WTC11 (cell line): ENCODE measurements at regions not wholly inside any gene's neighbourhood (a gene's known extent, or its start where the extent isn't known, plus 50 kb on each side); places are given as distances from the start of the nearest gene placed in this dataset.
"Not testable (repeated sequence)": the region's sequence is repeated elsewhere in the genome, so short reads cannot be mapped to it uniquely, and the experiment has no call there.

Experiments
- ATAC-seq: fragments of 200-7000 bp; cut with Tn5 transposase; 2 replicates; pipeline ENCODE4 v1.10.0; 2021; ENCODE audit warnings: mild to moderate bottlenecking, moderate library complexity
- CTCF ChIA-PET: fragments of 300-600 bp; sonication (Branson Sonifier 250); formaldehyde crosslinking; loops from one replicate; lab custom pipeline; 2021; ENCODE audit warnings: antibody characterized with exemption; lab: Charles Lee
- POLR2A ChIA-PET: fragments of 350-600 bp; sonication (Branson Sonifier 250); formaldehyde crosslinking; loops from one replicate; lab custom pipeline; 2021; ENCODE audit warnings: antibody characterized with exemption; lab: Charles Lee
- DNase-seq: peaks from one replicate; pipeline ENCODE4 v3.0.0; 2021; ENCODE audit warnings: low spot score
- H3K27ac Mint-ChIP-seq: 2 replicates; pipeline ENCODE4 v1.8.0; 2021; ENCODE audit warnings: mixed read lengths
- H3K27me3 Mint-ChIP-seq: 2 replicates; pipeline ENCODE4 v1.8.0; 2021; ENCODE audit warnings: low read depth, mild to moderate bottlenecking, moderate library complexity, mixed read lengths
- H3K36me3 Mint-ChIP-seq: 2 replicates; pipeline ENCODE4 v1.8.0; 2021; ENCODE audit warnings: mixed read lengths
- H3K4me1 Mint-ChIP-seq: 2 replicates; pipeline ENCODE4 v1.8.0; 2022; ENCODE audit warnings: mixed read lengths
- H3K4me3 Mint-ChIP-seq: 2 replicates; pipeline ENCODE4 v1.8.0; 2021; ENCODE audit warnings: mild to moderate bottlenecking, moderate library complexity, mixed read lengths
- H3K9me3 Mint-ChIP-seq: 2 replicates; pipeline ENCODE4 v1.8.0; 2021; ENCODE audit warnings: mixed read lengths
- CBFB ChIP-seq: sonication (generic); formaldehyde crosslinking; IDR thresholded peaks from 2 replicates; pipeline ENCODE4 v1.8.1; 2022; ENCODE audit warnings: mild to moderate bottlenecking, low read depth, missing genetic modification reagents
- CREB1 ChIP-seq: sonication (generic); formaldehyde crosslinking; IDR thresholded peaks from 2 replicates; pipeline ENCODE4 v1.8.0; 2023; ENCODE audit warnings: mild to moderate bottlenecking, missing genetic modification reagents
- E2F4 ChIP-seq: sonication (generic); formaldehyde crosslinking; IDR thresholded peaks from 2 replicates; pipeline ENCODE4 v1.8.1; 2022; ENCODE audit warnings: low read depth, mild to moderate bottlenecking, moderate library complexity, missing genetic modification reagents, borderline replicate concordance
- ELF4 ChIP-seq: sonication (generic); formaldehyde crosslinking; IDR thresholded peaks from 2 replicates; pipeline ENCODE4 v1.8.1; 2022; ENCODE audit warnings: low read depth, mild to moderate bottlenecking, moderate library complexity, missing genetic modification reagents
- ESRRA ChIP-seq: sonication (generic); formaldehyde crosslinking; IDR thresholded peaks from 2 replicates; pipeline ENCODE4 v1.8.1; 2022; ENCODE audit warnings: mild to moderate bottlenecking, missing genetic modification reagents, borderline replicate concordance
- FOXP1 ChIP-seq: sonication (generic); formaldehyde crosslinking; IDR thresholded peaks from 2 replicates; pipeline ENCODE4 v1.8.0; 2022; ENCODE audit warnings: missing genetic modification reagents, mild to moderate bottlenecking, moderate library complexity, borderline replicate concordance
- HMGXB4 ChIP-seq: sonication (generic); formaldehyde crosslinking; IDR thresholded peaks from 2 replicates; pipeline ENCODE4 v1.8.1; 2023; ENCODE audit warnings: mild to moderate bottlenecking, moderate library complexity, missing genetic modification reagents
- MXD4 ChIP-seq: fragments of 250-450 bp; sonication (Bioruptor Pico); IDR thresholded peaks from 2 replicates; pipeline ENCODE4 v1.8.0; 2021; ENCODE audit warnings: mild to moderate bottlenecking, moderate library complexity, borderline replicate concordance
- MYBL2 ChIP-seq: sonication (generic); formaldehyde crosslinking; IDR thresholded peaks from 2 replicates; pipeline ENCODE4 v1.8.1; 2023; ENCODE audit warnings: mild to moderate bottlenecking, moderate library complexity, missing genetic modification reagents
- NFATC4 ChIP-seq: fragments of 250-450 bp; sonication (Bioruptor Pico); IDR thresholded peaks from 2 replicates; pipeline ENCODE4 v1.9.0; 2021; ENCODE audit warnings: mild to moderate bottlenecking
- NFE2L1 ChIP-seq: sonication (generic); formaldehyde crosslinking; IDR thresholded peaks from 2 replicates; pipeline ENCODE4 v1.8.1; 2023; ENCODE audit warnings: missing genetic modification reagents
- NFYB ChIP-seq: sonication (generic); formaldehyde crosslinking; conservative IDR thresholded peaks from 2 replicates; pipeline ENCODE4 v1.8.0; 2022; ENCODE audit warnings: low read depth, missing genetic modification reagents
- NR2C2 ChIP-seq: sonication (generic); formaldehyde crosslinking; IDR thresholded peaks from 2 replicates; pipeline ENCODE4 v1.8.0; 2022; ENCODE audit warnings: mild to moderate bottlenecking, missing genetic modification reagents
- PRRX2 ChIP-seq: fragments of 250-450 bp; sonication (Bioruptor Pico); IDR thresholded peaks from 2 replicates; pipeline ENCODE4 v1.8.0; 2021; ENCODE audit warnings: mild to moderate bottlenecking
- SMAD4 ChIP-seq: sonication (generic); formaldehyde crosslinking; IDR thresholded peaks from 2 replicates; pipeline ENCODE4 v1.8.0; 2022; ENCODE audit warnings: mild to moderate bottlenecking, missing genetic modification reagents
- SOX15 ChIP-seq: fragments of 250-450 bp; sonication (Bioruptor Pico); IDR thresholded peaks from 2 replicates; pipeline ENCODE4 v1.9.0; 2021; ENCODE audit warnings: mild to moderate bottlenecking
- TCF7 ChIP-seq: sonication (generic); formaldehyde crosslinking; IDR thresholded peaks from 2 replicates; pipeline ENCODE4 v1.8.0; 2022; ENCODE audit warnings: mild to moderate bottlenecking, low read depth, missing genetic modification reagents, moderate library complexity
- ZBTB21 ChIP-seq: sonication (generic); formaldehyde crosslinking; IDR thresholded peaks from 2 replicates; pipeline ENCODE4 v1.8.1; 2023; ENCODE audit warnings: mild to moderate bottlenecking, missing genetic modification reagents, borderline replicate concordance
- ZNF232 ChIP-seq: sonication (generic); formaldehyde crosslinking; IDR thresholded peaks from 2 replicates; pipeline ENCODE4 v1.8.0; 2022; ENCODE audit warnings: mild to moderate bottlenecking, missing genetic modification reagents
- ZNF317 ChIP-seq: sonication (generic); formaldehyde crosslinking; IDR thresholded peaks from 2 replicates; pipeline ENCODE4 v1.8.1; 2023; ENCODE audit warnings: low read depth, mild to moderate bottlenecking, moderate library complexity, missing genetic modification reagents, borderline replicate concordance
- ZNF512 ChIP-seq: sonication (generic); formaldehyde crosslinking; IDR thresholded peaks from 2 replicates; pipeline ENCODE4 v1.8.1; 2022; ENCODE audit warnings: missing genetic modification reagents, borderline replicate concordance
- TF ChIP-seq, protein P1 (sequence below): sonication (generic); formaldehyde crosslinking; IDR thresholded peaks from 2 replicates; pipeline ENCODE4 v1.8.0; 2022; ENCODE audit warnings: mild to moderate bottlenecking, missing genetic modification reagents

DNA sequence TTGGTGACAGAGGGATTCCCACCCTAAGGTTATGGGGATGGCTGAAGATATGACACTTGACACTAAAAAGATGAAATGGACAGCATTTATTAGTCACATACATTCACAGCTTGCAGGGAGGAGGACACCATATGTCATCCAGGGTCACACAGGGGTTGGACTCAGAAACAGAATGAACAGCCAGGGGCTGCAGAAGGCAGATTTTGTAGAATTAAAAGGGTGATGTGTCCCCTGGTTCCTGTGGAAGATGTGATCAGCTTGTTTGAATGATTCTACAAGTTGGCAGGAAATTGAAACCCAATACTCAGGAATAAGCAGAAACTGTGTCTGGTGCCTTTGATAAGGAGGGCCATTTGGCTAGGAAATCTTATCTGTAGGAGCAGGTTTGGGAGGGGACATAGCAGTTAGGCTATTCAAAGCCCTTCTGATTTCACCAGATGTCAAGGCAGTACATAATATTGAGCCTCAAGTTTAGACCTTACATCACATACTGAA, 102.3 kb upstream of the GRIN3A start (continued):
- TF ChIP-seq ZBTB21: no peak
- TF ChIP-seq, all 79 proteins: peak for 0

GRCh38 chr9:101838988-101839387, 100.5 kb upstream of the GRIN3A start:
- H3K9me3 Mint-ChIP-seq, H3K4me3 Mint-ChIP-seq, H3K27ac Mint-ChIP-seq: not testable (repeated sequence)

GRCh38 chr9:101836021-101836420, 97.6 kb upstream of the GRIN3A start:
- POLR2A ChIA-PET: no interaction called here
- Mint-ChIP-seq H3K36me3 (no peaks in the 10 kb centered on the region), H3K4me3 (no peak overlapping the region), H3K27ac (no peak overlapping the region), H3K9me3 (peaks cover 3% of the 10 kb centered on the region), H3K4me1 (no peaks in the 10 kb centered on the region), H3K27me3 (no peaks in the 10 kb centered on the region; the same call in 1 of the 2 replicates)
- DNase-seq (no peak), ATAC-seq (no peak)
- CTCF ChIA-PET: interaction anchor here (1.0 kb wide), 1 partner anchor 108 kb away, joined by 3 read pairs; no protein-coding TSS in a partner anchor
- no peak for TF ChIP-seq TCF7 (CRISPR knock-in tag)
- no peak for TF ChIP-seq FOXP1
- no peak for TF ChIP-seq CREB1

More at GRCh38 chr9:101838988-101839387, 100.5 kb upstream of the GRIN3A start:
- ATAC-seq, CTCF ChIA-PET, H3K36me3 Mint-ChIP-seq, H3K4me1 Mint-ChIP-seq, H3K27me3 Mint-ChIP-seq, DNase-seq, POLR2A ChIA-PET: not testable (repeated sequence)

DNA sequence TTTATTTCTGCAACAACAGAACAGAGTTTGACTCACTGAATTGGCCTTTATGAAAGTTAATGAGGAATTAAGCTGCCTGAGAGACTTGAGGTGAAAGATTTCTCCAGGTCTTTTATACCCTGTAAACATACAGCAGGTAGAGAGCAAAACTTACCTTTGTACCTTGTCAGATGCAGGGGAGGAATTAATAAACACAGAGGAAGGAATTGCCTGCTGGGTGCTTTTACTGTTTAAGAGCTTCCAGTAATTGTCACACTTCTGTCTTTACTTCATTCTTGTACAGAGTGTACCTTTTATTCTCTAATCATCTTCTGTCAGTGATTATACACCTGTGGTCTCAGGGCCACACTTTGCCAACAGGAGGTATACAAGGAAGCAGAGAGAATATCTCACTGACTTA, 94.0 kb upstream of the GRIN3A start:
- no peak for TF ChIP-seq ZNF317 (CRISPR knock-in tag)
- no peak for TF ChIP-seq E2F4 (CRISPR knock-in tag)
- TF ChIP-seq, protein P1, sequence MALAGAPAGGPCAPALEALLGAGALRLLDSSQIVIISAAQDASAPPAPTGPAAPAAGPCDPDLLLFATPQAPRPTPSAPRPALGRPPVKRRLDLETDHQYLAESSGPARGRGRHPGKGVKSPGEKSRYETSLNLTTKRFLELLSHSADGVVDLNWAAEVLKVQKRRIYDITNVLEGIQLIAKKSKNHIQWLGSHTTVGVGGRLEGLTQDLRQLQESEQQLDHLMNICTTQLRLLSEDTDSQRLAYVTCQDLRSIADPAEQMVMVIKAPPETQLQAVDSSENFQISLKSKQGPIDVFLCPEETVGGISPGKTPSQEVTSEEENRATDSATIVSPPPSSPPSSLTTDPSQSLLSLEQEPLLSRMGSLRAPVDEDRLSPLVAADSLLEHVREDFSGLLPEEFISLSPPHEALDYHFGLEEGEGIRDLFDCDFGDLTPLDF (CRISPR knock-in tag): no peak
- TF ChIP-seq SMAD4 (CRISPR knock-in tag): no peak
- no peak for TF ChIP-seq NFE2L1 (CRISPR knock-in tag)
- TF ChIP-seq ZNF232 (CRISPR knock-in tag): no peak
- TF ChIP-seq PRRX2: no peak
- TF ChIP-seq ELF4 (CRISPR knock-in tag): no peak
- TF ChIP-seq HMGXB4 (CRISPR knock-in tag): no peak
- no peak for TF ChIP-seq ESRRA (CRISPR knock-in tag)
- TF ChIP-seq MYBL2 (CRISPR knock-in tag): no peak
- no peak for TF ChIP-seq SOX15 (CRISPR knock-in tag)
- TF ChIP-seq NR2C2 (CRISPR knock-in tag): no peak
- no peak for TF ChIP-seq CBFB (CRISPR knock-in tag)
- no peak for TF ChIP-seq NFATC4 (CRISPR knock-in tag)
- TF ChIP-seq NFYB (CRISPR knock-in tag): no peak
- TF ChIP-seq ZNF512: no peak
- TF ChIP-seq MXD4 (CRISPR knock-in tag): no peak
- TF ChIP-seq, all 79 proteins: peak for 0
- Mint-ChIP-seq H3K9me3 (no peaks in the 10 kb centered on the region), H3K36me3 (no peaks in the 10 kb centered on the region), H3K4me3 (no peak overlapping the region), H3K4me1 (no peaks in the 10 kb centered on the region), H3K27me3 (no peaks in the 10 kb centered on the region; the same call in 1 of the 2 replicates), H3K27ac (no peak overlapping the region)
- ChIA-PET CTCF (no interaction called here), POLR2A (no interaction called here)
- ATAC-seq (no peak), DNase-seq (no peak)

DNA sequence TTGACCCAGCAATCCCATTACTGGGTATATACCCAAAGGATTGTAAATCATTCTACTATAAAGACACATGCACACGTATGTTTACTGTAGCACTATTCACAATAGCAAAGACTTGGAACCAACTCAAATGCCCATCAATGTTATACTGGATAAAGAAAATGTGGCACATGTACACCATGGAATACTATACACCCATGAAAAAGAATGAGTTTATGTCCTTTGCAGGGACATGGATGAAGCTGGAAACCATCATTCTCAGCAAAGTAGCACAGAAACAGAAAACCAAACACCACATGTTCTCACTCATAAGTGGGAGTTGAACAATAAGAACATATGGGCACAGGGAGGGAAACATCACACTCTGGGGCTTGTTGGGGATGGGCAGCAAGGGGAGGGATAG, 83.0 kb upstream of the GRIN3A start:
- POLR2A ChIA-PET, DNase-seq, H3K4me3 Mint-ChIP-seq, H3K27ac Mint-ChIP-seq, ATAC-seq, H3K27me3 Mint-ChIP-seq, CTCF ChIA-PET, H3K4me1 Mint-ChIP-seq, H3K36me3 Mint-ChIP-seq: not testable (repeated sequence)
- H3K9me3 Mint-ChIP-seq: peaks cover 23% of the 10 kb centered on the region

DNA sequence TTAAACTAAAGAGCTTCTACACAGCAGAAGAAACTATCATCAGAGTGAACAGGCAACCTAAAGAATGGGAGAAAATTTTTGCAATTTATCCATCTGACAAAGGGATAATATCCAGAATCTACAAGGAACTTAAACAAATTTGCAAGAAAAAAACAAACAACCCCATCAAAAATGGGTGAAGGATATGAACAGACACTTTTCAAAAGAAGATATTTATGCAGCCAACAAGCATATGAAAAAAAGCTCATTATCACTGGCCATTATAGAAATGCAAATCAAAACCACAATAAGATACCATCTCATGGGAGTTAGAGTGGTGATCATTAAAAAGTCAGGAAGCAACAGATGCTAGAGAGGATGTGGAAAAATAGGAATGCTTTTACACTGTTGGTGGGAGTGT, 82.5 kb upstream of the GRIN3A start:
- not testable (repeated sequence) for H3K27ac Mint-ChIP-seq

More for the DNA sequence above, 82.5 kb upstream of the GRIN3A start:
- H3K27me3 Mint-ChIP-seq, DNase-seq, POLR2A ChIA-PET, ATAC-seq, H3K36me3 Mint-ChIP-seq, H3K4me3 Mint-ChIP-seq, CTCF ChIA-PET, H3K4me1 Mint-ChIP-seq: not testable (repeated sequence)
- H3K9me3 Mint-ChIP-seq: peaks cover 27% of the 10 kb centered on the region
